DOHH2 (cell line): ENCODE measurements at regions not wholly inside any gene's neighbourhood (a gene's known extent, or its start where the extent isn't known, plus 50 kb on each side); places are given as distances from the start of the nearest gene placed in this dataset.

Source experiments
- H3F3A ChIP-seq: fragments of 200-600 bp; sonication (generic), shearing (Covaris generic); 2 replicates; pipeline ENCODE4 v1.6.0; 2016; ENCODE audit warnings: antibody characterized with exemption, mild to moderate bottlenecking; ENCODE audit not compliant: control insufficient read depth, insufficient read depth
- H3K27ac ChIP-seq: fragments of 200-600 bp; sonication (generic); 2 replicates; pipeline ENCODE4 v1.5.1; 2014; ENCODE audit warnings: low read depth, mild to moderate bottlenecking, low read length, moderate library complexity
- H3K27me3 ChIP-seq: fragments of 200-600 bp; sonication (generic); 2 replicates; pipeline ENCODE4 v1.6.1; 2014; ENCODE audit warnings: mild to moderate bottlenecking, low read length, mixed read lengths; ENCODE audit not compliant: control insufficient read depth
- H3K36me3 ChIP-seq: fragments of 200-600 bp; sonication (generic); 2 replicates; pipeline ENCODE4 v1.6.1; 2014; ENCODE audit warnings: mild to moderate bottlenecking, low read length, moderate library complexity, mixed read lengths; ENCODE audit not compliant: control insufficient read depth
- H3K4me1 ChIP-seq: fragments of 200-600 bp; sonication (generic); 2 replicates; pipeline ENCODE4 v1.6.1; 2014; ENCODE audit warnings: mild to moderate bottlenecking, low read length, mixed read lengths; ENCODE audit not compliant: control insufficient read depth
- H3K4me2 ChIP-seq: fragments of 200-600 bp; sonication (generic); 2 replicates; pipeline ENCODE4 v1.6.0; 2014; ENCODE audit warnings: mild to moderate bottlenecking, low read length, moderate library complexity
- H3K4me3 ChIP-seq: fragments of 200-600 bp; sonication (generic); 2 replicates; pipeline ENCODE4 v1.5.1; 2014; ENCODE audit warnings: mild to moderate bottlenecking, low read length, mixed read lengths
- H3K79me2 ChIP-seq: fragments of 200-600 bp; sonication (generic); 2 replicates; pipeline ENCODE4 v1.6.1; 2014; ENCODE audit warnings: mild to moderate bottlenecking, low read length, mixed read lengths; ENCODE audit not compliant: control insufficient read depth
- H3K9me2 ChIP-seq: fragments of 200-600 bp; sonication (generic); replicated peaks from 2 replicates; pipeline ENCODE4 v1.6.1; 2014; ENCODE audit warnings: mild to moderate bottlenecking, low read length, mixed read lengths; ENCODE audit not compliant: control insufficient read depth
- H3K9me3 ChIP-seq: fragments of 200-600 bp; sonication (generic); 2 replicates; pipeline ENCODE4 v1.6.1; 2014; ENCODE audit warnings: antibody characterized with exemption, low read length, mixed read lengths; ENCODE audit not compliant: control insufficient read depth, insufficient read depth
- H4K20me1 ChIP-seq: fragments of 200-600 bp; sonication (generic); 2 replicates; pipeline ENCODE4 v1.6.0; 2014; ENCODE audit warnings: low read depth, mild to moderate bottlenecking, antibody characterized with exemption, low read length, moderate library complexity; ENCODE audit not compliant: control insufficient read depth, insufficient read depth
- EZH2phosphoT487 ChIP-seq: fragments of 200-600 bp; sonication (generic); IDR thresholded peaks from 2 replicates; pipeline ENCODE4 v1.6.1; 2017; ENCODE audit warnings: borderline replicate concordance, mild to moderate bottlenecking, antibody characterized with exemption, low read length, moderate library complexity, mixed read lengths
- TF ChIP-seq, protein P1 (sequence below): fragments of 200-600 bp; sonication (generic); IDR thresholded peaks from one replicate; pipeline ENCODE4 v1.5.1; 2014; ENCODE audit warnings: antibody characterized with exemption, mild to moderate bottlenecking, low read depth, low read length; ENCODE audit not compliant: poor library complexity, severe bottlenecking

- Histone ChIP-seq H3K36me3 (no peaks in the 10 kb centered on the region), H3K4me1 (no peaks in the 10 kb centered on the region), H4K20me1 (no peaks in the 10 kb centered on the region), H3K4me2 (no peak overlapping the region), H3K27ac (no peak overlapping the region), H3K27me3 (no peaks in the 10 kb centered on the region), H3K9me3 (no peaks in the 10 kb centered on the region), H3F3A (no peaks in the 10 kb centered on the region), H3K4me3 (no peak overlapping the region), H3K79me2 (no peaks in the 10 kb centered on the region), H3K9me2 (no peaks in the 10 kb centered on the region)
- TF ChIP-seq EZH2phosphoT487: no peak
- TF ChIP-seq, protein P1, sequence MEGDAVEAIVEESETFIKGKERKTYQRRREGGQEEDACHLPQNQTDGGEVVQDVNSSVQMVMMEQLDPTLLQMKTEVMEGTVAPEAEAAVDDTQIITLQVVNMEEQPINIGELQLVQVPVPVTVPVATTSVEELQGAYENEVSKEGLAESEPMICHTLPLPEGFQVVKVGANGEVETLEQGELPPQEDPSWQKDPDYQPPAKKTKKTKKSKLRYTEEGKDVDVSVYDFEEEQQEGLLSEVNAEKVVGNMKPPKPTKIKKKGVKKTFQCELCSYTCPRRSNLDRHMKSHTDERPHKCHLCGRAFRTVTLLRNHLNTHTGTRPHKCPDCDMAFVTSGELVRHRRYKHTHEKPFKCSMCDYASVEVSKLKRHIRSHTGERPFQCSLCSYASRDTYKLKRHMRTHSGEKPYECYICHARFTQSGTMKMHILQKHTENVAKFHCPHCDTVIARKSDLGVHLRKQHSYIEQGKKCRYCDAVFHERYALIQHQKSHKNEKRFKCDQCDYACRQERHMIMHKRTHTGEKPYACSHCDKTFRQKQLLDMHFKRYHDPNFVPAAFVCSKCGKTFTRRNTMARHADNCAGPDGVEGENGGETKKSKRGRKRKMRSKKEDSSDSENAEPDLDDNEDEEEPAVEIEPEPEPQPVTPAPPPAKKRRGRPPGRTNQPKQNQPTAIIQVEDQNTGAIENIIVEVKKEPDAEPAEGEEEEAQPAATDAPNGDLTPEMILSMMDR: no peak
These were observed 310.3 kb downstream of the KLF5 start for GRCh38 chr13:73369095-73369494.

- H3K4me2 ChIP-seq: no peak overlapping the region
- no peak overlapping the region for H3K4me3 ChIP-seq
- no peak overlapping the region for H3K27ac ChIP-seq
- no peaks in the 10 kb centered on the region for H3K9me2 ChIP-seq
- TF ChIP-seq, protein P1: no peak
- TF ChIP-seq EZH2phosphoT487: no peak
- no peaks in the 10 kb centered on the region for H4K20me1 ChIP-seq
- no peaks in the 10 kb centered on the region for H3K4me1 ChIP-seq
- no peaks in the 10 kb centered on the region for H3K79me2 ChIP-seq
- H3K27me3 ChIP-seq: no peaks in the 10 kb centered on the region
- H3F3A ChIP-seq: no peaks in the 10 kb centered on the region
- no peaks in the 10 kb centered on the region for H3K9me3 ChIP-seq
- no peaks in the 10 kb centered on the region for H3K36me3 ChIP-seq
These were observed 309.8 kb downstream of the KLF5 start for GRCh38 chr13:73368608-73369007.

DNA sequence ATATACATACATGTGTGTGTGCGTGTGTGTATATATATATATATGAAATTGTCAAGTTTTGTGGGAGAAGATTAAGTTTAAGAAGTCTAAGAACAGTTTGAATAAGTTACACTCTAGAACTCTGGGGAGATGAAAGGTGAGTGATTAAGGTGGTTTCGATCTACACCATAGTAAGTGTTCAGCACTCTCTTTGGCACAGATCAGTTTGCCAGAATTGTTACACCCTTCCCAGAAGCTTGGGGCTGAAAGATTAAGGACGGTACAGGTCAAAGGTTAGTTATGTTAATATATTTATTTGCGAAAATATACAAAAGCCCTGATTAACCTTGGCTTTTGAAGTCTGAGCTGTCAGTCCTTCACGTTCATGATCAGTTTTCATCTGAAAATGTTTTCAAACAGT lies 309.1 kb downstream of the KLF5 start:
- Histone ChIP-seq H3K4me3 (no peak overlapping the region), H3K79me2 (no peaks in the 10 kb centered on the region), H3K27me3 (no peaks in the 10 kb centered on the region), H4K20me1 (no peaks in the 10 kb centered on the region), H3K27ac (no peak overlapping the region), H3K9me3 (no peaks in the 10 kb centered on the region), H3K36me3 (no peaks in the 10 kb centered on the region), H3K9me2 (no peaks in the 10 kb centered on the region), H3K4me2 (no peak overlapping the region), H3K4me1 (no peaks in the 10 kb centered on the region), H3F3A (no peaks in the 10 kb centered on the region)
- TF ChIP-seq, protein P1: no peak
- TF ChIP-seq EZH2phosphoT487: no peak

DNA sequence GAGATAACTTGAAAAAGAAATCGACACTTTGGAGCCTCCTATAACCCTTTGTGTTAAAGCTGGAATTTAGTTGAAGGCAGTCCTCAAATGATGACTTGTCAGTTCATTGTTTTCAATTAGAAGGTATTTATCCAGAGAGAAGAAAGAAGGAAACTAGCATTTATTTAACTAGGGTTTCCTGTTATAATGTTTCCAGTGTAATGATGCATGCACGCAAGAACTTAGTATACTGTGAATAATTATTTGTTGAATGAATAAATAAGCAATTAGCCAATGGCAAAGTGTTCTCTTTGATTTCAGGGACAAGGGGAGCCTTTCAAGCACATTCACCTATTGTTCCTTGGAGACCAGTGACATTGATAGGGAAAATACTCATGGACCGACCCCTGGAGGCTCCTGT lies 307.4 kb downstream of the KLF5 start:
- Histone ChIP-seq H3F3A (no peaks in the 10 kb centered on the region), H3K4me3 (no peak overlapping the region), H3K9me2 (no peaks in the 10 kb centered on the region), H3K36me3 (no peaks in the 10 kb centered on the region), H3K4me2 (no peak overlapping the region), H3K27me3 (no peaks in the 10 kb centered on the region), H3K79me2 (no peaks in the 10 kb centered on the region), H3K27ac (no peak overlapping the region), H3K9me3 (no peaks in the 10 kb centered on the region), H4K20me1 (no peaks in the 10 kb centered on the region), H3K4me1 (no peaks in the 10 kb centered on the region)
- TF ChIP-seq, protein P1: no peak
- TF ChIP-seq EZH2phosphoT487: no peak
